HG02938 (cell line): ENCODE measurements at regions not wholly inside any gene's neighbourhood (a gene's known extent, or its start where the extent isn't known, plus 50 kb on each side); places are given as distances from the start of the nearest gene placed in this dataset.
"Not testable (repeated sequence)": the region's sequence is repeated elsewhere in the genome, so short reads cannot be mapped to it uniquely, and the experiment has no call there.

ENCODE experiments used
- ATAC-seq: cut with Tn5 transposase; IDR thresholded peaks from one replicate; pipeline ENCODE4 v1.9.1; 2021; ENCODE audit warnings: mild to moderate bottlenecking, moderate library complexity; ENCODE audit not compliant: unreplicated experiment

GRCh38 chr1:81304187-81304586 lies 496.5 kb upstream of the ADGRL2 start:
- ATAC-seq: no peak

GRCh38 chr1:81299892-81300291 lies 500.8 kb upstream of the ADGRL2 start:
- no peak for ATAC-seq

DNA sequence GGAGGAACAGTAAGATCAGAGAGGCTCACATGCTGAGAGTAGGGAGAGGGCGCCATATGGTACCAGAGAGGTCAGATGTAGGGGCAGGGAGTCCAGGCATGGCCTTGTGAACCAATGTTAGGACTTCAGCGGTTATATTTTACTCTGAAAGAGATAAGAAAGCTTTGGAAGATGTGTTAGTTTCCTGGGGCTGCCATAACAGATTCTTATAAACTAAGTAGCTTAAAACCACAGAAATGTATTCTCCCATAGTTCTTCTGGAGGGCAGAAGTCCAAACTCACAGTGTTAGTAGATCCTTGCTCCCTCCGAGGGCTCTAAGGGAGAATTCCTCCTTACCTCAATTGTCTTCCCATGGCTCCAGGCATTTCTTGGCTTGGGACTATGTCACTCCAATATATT lies 502.5 kb upstream of the ADGRL2 start:
- no peak for ATAC-seq

- ATAC-seq: no peak
These were observed 504.1 kb upstream of the ADGRL2 start for GRCh38 chr1:81296601-81297000.

- no peak for ATAC-seq
These were observed 510.4 kb upstream of the ADGRL2 start for GRCh38 chr1:81290326-81290725.

- ATAC-seq: no peak
These were observed 512.0 kb upstream of the ADGRL2 start for GRCh38 chr1:81288689-81289088.

DNA sequence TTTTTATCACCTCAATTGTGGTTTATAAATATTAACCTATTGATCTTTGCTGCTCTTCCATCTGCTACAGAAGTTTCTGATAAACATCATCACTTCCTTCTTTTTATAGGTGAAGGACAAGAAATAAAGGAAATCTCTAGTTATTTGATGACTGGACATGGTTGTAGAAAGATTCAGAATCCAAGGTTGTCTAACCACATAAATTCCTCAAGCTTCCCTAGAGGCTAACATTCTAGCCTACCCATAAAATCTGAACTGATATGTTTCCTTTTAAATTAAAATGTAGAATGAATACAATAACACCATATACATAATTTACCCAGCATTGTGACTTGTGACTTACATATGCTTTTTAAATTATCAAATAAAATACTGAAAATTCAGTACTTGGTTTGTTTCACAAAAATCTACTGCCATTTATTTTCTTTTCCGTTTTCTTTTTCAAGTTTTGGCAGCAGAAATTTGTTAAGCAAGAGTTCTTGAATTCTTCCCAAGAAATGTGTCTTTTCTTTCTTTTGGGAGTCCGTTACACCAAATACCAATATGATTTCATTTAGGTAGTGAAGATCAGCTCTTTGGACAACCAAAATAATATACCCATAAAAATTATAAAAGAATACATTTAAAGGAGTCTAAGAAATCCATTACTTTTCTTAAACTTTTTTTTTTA lies 513.2 kb upstream of the ADGRL2 start:
- no peak for ATAC-seq

GRCh38 chr1:81270051-81270450 lies 530.7 kb upstream of the ADGRL2 start:
- no peak for ATAC-seq

DNA sequence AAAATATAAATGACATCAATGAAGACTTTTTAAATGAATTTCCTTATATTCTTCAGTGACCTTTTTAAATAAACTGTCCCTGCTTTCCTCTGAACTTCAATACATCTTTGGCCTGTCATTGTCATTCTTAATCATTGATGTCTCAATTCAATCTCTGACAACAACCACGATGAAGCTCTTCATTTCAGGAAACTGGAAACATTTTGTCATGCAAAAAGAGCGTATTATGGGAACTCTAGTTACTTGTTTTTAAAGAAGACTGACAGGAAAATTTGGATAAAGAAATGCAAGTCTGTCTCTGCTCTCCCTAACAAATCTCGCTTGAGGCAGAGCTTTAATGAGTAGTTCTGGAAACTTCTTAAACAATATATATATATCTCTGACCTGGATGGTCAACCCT lies 535.8 kb upstream of the ADGRL2 start:
- no peak for ATAC-seq

- ATAC-seq: no peak
These were observed 540.9 kb upstream of the ADGRL2 start for GRCh38 chr1:81259625-81260411.

DNA sequence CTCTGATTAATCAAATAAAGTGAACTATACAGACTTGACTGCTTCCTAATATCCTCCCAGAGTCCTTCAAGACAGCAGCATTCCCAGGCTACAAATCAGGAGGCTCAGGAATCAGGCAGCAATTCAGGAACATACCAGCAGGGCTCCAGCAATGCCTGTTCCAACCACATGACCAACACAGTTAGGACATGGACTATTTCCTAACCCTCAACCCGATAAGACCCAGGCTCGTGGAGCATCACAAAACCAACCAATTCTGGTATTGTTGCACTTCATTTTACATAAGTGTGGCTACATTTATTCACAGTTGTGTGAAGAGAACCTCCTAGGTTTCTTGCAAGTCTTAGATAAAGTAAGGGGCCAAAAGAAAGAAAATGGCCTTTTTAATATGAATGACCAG lies 546.2 kb upstream of the ADGRL2 start:
- no peak for ATAC-seq

DNA sequence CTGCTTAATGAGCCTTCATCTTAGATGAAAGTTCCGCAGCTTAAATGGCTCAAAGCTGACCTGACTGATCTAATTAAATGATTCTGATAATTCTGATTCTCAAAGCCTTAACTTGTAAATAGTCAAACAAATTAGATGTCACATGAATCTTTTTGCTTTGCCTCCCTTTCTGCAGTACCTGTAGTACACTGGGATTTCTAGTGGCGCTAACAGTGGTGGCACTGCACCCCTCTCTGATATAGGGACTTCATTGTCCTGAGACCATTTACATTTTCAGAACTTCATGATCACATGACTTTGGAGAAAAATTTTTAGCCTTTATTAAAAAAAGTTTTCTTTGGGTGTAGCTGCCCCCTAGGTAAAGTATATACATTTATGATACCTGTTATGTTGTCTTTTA lies 546.7 kb upstream of the ADGRL2 start:
- ATAC-seq: no peak

GRCh38 chr1:81252471-81253151 lies 548.1 kb upstream of the ADGRL2 start:
- no peak for ATAC-seq

DNA sequence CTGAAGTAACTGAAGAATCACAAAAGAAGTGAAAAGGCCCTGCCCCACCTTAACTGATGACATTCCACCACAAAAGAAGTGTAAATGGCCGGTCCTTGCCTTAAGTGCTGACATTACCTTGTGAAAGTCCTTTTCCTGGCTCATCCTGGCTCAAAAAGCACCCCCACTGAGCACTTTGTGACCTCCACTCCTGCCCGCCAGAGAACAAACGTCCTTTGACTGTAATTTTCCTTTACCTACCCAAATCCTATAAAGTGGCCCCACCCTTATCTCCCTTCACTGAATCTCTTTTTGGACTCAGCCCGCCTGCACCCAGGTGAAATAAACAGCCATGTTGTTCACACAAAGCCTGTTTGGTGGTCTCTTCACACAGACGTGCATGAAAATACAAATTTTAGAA lies 549.9 kb upstream of the ADGRL2 start:
- ATAC-seq: not testable (repeated sequence)

DNA sequence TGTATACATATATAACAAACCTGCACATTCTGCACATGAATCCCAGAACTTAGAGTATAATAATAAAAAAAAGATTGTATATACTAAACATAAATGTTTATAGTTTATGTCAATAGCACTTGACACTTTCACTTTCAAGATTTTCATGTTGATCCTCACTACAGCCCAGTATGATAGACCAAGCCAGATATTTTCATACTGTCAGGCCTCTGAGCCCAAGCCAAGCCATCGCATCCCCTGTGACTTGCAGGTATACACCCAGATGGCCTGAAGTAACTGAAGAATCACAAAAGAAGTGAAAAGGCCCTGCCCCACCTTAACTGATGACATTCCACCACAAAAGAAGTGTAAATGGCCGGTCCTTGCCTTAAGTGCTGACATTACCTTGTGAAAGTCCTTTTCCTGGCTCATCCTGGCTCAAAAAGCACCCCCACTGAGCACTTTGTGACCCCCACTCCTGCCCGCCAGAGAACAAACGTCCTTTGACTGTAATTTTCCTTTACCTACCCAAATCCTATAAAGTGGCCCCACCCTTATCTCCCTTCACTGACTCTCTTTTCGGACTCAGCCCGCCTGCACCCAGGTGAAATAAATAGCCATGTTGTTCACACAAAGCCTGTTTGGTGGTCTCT lies 555.5 kb upstream of the ADGRL2 start:
- ATAC-seq: not testable (repeated sequence)

DNA sequence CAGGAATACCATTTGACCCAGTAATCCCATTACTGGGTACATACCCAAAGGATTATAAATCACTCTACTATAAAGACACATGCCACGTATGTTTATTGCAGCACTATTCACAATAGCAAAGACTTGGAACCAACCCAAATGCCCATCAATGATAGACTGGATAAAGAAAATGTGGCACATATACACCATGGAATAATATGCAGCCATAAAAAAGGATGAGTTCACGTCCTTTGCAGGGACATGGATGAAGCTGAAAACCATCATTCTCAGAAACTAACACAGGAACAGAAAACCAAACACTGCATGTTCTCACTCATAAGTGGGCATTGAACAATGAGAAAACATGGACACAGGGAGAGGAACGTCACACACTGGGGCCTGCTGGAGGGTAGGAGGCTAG lies 556.1 kb upstream of the ADGRL2 start:
- not testable (repeated sequence) for ATAC-seq

- no peak for ATAC-seq
These were observed 558.6 kb upstream of the ADGRL2 start for GRCh38 chr1:81242103-81242502.

DNA sequence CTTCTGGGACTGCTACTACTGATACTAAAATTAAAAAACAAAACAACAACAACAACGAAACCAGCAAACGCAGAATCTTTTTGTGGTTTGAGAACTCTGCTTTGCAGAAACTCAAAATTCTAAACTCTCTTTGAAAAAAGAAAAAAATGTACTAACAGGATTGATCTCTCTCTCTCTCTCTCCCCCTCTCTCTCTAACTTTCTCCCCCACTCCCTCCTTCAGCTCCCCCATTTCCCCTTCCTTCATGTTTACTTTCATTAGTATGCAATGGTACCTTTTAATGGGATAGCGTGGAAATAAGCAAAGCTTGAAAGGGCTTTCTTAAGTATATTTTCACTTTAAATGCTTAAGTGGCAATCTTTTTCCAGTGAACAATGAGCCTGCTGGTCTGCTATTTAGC lies 562.6 kb upstream of the ADGRL2 start:
- ATAC-seq: no peak

- no peak for ATAC-seq
These were observed 563.2 kb upstream of the ADGRL2 start for GRCh38 chr1:81237473-81238089.

DNA sequence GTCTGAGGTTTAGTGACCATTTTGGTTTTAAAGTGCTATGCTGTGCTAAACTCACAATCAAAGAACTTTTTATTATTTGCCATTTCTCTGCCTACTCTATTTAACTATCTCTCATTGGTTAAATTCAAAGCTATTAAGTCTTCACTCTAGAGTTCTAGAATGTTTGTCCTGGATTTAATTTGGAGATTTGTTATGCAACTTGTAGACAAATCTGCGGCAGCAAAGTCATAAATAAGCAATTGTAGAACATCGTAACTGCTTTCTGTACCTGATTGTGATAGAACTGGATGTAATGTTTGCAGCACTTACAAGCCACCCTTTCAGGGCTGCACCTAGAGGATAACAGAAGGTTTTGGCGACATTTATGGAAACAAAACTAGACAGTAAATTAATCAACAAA lies 566.5 kb upstream of the ADGRL2 start:
- no peak for ATAC-seq

GRCh38 chr1:81233591-81233990 lies 567.1 kb upstream of the ADGRL2 start:
- no peak for ATAC-seq
